Gastrocnemius medialis (tissue), 4 donors: ENCODE measurements at regions not wholly inside any gene's neighbourhood (a gene's known extent, or its start where the extent isn't known, plus 50 kb on each side); places are given as distances from the start of the nearest gene placed in this dataset.

Source experiments
- POLR2A ChIP-seq, 2 donors: fragments of 450-650 bp; IDR thresholded peaks; one replicate each; pipeline ENCODE4 v1.6.1; 2017; ENCODE audit warnings: antibody characterized with exemption in 2 of 2, mild to moderate bottlenecking in 2 of 2, moderate library complexity in 2 of 2
- TF ChIP-seq, protein P1 (sequence below), 5 experiments: fragments of 450-650 bp in 3 of 5; fragments of 200-600 bp in 2 of 5; sonication (generic) in 2 of 5; IDR thresholded peaks in 4 of 5; conservative IDR thresholded peaks in 1 of 5; 1 replicate in 4 of 5; 2 replicates in 1 of 5; pipeline ENCODE4 v1.5.1; 2016 to 2019; ENCODE audit warnings: antibody characterized with exemption in 5 of 5, mild to moderate bottlenecking in 3 of 5, moderate library complexity in 3 of 5

DNA sequence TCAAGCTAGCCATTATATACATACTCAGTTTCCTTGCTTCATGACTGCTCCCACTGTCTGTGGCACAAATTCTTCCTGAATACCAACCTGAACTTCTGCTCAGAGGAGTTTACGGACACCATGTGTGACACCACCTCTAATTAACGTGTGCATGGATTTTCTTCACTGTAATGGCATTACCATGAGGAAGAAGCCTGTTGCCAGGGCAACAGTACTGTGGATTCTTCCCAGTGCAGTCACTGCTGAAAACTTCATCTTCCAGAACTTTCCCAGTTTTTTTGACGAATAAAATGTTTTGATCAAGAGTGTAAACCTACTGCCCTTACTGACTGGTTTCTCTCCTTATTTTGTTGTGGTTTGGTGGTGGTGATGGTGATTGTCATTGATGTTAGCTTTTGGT lies 444.3 kb upstream of the NRSN1 start:
- TF ChIP-seq, protein P1, sequence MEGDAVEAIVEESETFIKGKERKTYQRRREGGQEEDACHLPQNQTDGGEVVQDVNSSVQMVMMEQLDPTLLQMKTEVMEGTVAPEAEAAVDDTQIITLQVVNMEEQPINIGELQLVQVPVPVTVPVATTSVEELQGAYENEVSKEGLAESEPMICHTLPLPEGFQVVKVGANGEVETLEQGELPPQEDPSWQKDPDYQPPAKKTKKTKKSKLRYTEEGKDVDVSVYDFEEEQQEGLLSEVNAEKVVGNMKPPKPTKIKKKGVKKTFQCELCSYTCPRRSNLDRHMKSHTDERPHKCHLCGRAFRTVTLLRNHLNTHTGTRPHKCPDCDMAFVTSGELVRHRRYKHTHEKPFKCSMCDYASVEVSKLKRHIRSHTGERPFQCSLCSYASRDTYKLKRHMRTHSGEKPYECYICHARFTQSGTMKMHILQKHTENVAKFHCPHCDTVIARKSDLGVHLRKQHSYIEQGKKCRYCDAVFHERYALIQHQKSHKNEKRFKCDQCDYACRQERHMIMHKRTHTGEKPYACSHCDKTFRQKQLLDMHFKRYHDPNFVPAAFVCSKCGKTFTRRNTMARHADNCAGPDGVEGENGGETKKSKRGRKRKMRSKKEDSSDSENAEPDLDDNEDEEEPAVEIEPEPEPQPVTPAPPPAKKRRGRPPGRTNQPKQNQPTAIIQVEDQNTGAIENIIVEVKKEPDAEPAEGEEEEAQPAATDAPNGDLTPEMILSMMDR (IDR thresholded peaks at IDR 0.05 in 4 of 5, conservative IDR thresholded peaks at IDR 0.05 in 1 of 5) = no peak
- TF ChIP-seq POLR2A (IDR thresholded peaks at IDR 0.05) = no peak
